Stimulated activated CD8-positive, alpha-beta memory T cell treated with anti-CD3 and anti-CD28 coated beads, Interleukin-4, amount 100 ng/mL, for 1 hour (primary cell): ENCODE measurements at regions not wholly inside any gene's neighbourhood (a gene's known extent, or its start where the extent isn't known, plus 50 kb on each side); places are given as distances from the start of the nearest gene placed in this dataset.
"Not testable (repeated sequence)": the region's sequence is repeated elsewhere in the genome, so short reads cannot be mapped to it uniquely, and the experiment has no call there.

Experiments
- DNase-seq, 2 donors: peaks; one replicate each; pipeline ENCODE4 v3.0.0-alpha.2; 2020; ENCODE audit warnings: low read depth in 2 of 2, low spot score in 1 of 2

DNA sequence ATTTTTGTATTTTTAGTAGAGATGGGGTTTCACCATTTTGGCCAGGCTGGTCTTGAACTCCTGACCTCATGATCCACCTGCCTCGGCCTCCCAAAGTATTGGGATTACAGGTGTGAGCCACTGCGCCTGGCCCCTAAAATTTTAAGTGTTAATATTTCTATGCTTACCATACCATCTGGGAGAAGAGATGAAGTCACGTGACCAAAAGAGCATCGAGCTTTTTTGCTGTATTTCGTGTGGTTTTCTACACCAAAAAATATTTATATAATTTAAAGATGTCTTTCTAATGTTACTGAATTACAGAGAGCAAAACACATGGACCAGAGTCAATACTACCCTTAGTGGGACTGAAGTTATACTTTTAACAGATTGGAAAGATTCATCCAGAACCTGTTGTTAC lies 400.9 kb downstream of the SOCS6 start:
- DNase-seq, result not testable (repeated sequence)

- DNase-seq, result no peak
Observed at GRCh38 chr18:70688286-70688685, 399.4 kb downstream of the SOCS6 start.

DNA sequence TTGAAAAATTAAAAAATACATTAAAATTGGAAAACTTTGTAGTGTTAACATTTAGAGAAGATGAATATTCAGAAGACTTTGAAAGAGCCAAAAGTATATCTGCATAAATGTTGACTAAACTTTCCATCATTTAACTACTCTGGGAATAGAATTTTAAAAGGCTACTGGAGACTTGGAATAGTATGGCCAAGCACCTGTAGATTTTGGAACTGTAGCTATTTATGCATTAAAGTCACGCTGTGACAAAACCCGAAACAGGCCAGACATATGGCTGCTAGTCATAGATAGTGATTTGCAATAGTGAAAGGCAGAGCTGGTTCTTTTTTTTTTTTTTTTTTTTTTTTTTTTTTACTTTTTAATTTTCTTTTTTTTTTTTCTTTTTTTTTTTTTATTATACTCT lies 396.0 kb downstream of the SOCS6 start:
- no peak for DNase-seq

- no peak for DNase-seq
Observed at GRCh38 chr18:70683263-70683662, 394.4 kb downstream of the SOCS6 start.

DNA sequence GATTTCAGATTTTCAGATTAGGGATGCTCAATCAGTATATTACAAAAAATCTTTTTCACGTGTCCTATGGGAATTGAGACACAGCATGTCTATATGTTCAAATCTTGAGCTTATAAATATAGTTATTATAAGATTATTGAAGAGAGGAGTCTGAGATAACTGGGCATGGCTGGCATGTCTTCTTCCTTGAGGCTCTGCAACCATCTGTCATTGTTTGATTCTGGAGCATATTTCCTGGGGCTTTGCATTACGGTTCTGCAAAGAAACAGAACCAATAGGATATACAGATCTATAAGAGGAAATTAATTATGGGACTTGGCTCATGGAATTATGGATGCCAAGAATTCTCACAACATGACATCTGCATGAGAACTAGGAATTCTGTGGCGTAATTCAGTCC lies 386.1 kb downstream of the SOCS6 start:
- DNase-seq, result no peak

DNA sequence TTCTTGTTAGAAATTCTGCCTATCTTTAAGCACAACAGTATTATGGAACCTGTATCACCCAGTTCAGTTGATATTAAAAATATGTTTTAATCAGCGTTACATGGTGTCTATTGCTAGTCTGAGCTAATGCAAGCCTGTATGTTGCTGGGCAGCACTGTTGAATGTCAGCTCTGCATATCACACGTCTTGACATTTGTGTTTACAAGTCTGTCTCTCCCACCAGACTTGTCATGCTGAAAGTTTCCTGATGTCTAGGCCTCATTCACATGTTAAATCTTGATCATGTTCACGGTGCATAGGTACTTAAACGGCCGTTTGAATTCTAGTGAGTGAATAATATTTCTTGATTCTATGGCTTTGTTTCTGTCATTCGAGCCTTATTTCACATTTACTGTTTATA lies 385.0 kb downstream of the SOCS6 start:
- DNase-seq, result no peak

- DNase-seq, result no peak
Observed at GRCh38 chr18:70672581-70672980, 383.7 kb downstream of the SOCS6 start.

DNA sequence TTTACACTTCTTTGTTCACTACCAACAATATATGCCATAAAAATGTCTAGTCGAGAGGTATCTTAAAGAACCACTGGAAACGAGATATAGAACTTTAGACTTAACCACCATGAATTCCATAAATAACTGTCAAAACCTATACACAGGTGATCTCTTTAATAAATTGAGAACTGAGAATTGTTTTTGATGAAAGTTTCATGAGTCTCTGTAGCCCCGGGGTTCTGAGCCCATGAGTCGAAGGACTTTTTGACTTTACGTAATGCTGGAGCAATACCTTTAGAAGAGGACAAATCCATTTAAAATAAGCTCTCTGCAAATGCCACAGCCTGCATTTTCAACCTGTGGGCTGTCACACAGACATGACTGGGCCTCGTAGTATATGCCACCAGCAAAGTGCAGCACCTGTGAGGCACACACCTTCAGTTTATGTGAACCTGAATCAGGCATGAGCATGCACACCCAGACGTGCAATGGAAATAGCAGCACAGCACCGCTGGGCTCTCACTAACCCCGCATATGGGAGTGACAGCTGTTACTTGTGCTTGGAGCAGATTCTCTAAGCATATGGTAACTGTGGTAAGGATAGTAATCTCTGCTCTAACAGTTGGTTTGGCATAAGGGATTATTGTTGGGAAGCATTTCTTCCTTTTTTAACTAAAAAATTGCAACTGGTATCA lies 383.2 kb downstream of the SOCS6 start:
- no peak for DNase-seq

DNA sequence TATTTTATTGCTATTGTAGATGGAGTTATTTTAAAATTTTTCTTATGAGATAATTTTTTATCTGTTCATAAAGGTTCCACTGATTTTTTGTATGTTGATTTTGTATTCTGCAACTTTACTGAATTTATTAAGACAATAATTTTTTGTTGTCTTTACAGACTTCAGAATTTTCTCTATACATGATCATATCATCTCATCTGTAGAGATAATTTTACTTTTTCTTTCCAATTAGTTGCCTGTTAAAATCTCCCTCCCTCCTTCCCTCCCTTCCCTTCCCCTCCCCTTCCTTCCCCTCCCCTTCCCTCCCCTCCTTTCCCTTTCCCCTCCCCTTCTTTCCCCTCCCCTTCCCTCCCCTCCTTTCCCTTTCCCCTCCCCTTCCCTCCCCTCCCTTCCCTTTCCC lies 378.1 kb downstream of the SOCS6 start:
- no peak for DNase-seq

- DNase-seq, result no peak
Observed at GRCh38 chr18:70663141-70663540, 374.3 kb downstream of the SOCS6 start.

GRCh38 chr18:70662588-70662987 lies 373.7 kb downstream of the SOCS6 start:
- no peak for DNase-seq

DNA sequence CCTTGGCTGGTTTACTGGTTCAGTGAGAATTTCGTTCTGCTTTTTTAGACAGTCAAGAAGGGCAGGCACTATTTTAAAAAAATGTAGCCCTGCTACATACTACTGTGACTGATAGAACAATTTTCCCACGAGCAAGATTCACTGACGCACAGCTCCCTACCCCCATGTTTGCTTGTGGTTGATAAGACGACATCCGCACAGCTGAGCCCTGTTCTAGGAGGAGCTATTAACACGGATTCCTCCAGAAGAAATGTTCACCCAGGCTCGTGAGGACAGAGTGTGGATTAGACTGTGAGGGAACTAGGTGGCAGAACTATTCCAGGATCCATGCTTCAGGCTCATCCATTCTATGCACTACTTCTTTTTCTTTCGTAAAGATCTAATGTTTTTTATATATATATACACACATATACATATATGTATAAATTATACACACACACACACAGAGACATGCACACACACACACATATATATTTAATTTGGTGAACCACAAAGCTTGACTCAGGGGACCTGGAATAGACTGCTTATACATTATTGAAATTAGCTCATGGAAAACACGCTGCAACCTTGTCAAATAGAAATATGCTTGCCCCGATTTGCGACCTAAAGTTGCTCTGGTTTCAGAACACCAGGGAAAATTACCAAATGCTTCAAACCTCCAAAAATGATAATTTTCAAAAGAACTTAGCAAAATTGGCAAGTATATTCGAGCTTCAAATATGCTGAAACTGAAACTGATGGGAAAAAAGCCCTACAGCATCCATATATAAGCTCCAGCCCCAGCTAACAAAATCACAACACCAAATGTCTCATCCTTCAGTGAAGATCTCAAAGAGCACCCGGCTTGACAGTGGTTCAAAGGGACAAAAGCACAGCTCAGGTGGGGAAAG lies 370.4 kb downstream of the SOCS6 start:
- DNase-seq, result peak in 1 of 2 donors; percentile 16

GRCh38 chr18:70653671-70654070 lies 364.8 kb downstream of the SOCS6 start:
- no peak for DNase-seq

DNA sequence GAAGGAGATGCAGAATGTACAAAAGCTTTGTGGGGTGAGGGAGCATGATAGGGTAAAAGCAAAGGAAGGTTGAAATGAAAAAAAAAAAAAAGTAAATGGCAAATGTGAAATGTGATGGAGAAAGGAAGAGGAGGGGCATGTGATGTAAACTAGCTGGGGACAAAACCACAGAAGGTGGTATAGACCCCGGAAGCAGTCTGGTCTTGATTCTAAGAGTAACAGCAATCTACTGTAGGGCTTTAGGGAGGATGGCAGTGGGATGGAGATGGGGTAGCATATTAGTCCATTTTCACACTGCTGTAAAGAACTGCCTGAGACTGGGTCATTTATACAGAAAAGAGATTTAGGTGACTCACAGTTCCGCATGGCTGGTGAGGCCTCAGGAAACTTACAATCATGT lies 362.0 kb downstream of the SOCS6 start:
- DNase-seq, result no peak

DNA sequence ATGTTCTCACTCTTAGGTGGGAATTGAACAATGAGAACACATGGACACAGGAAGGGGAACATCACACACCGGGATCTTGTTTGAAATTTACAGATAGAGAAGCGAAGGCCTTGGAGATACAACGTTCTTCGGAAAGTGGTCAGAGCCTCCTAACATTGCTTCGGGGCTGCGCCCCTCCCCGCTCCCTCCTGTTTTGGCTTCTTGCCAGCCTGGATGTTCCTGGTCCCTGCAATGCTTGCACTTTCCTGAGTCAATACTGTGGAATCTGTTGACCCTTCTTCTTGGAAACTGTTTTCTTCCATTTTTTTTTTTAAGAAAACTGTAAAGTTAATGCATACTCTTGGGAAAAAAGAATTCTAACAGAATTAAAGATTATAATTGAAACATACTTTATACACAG lies 360.8 kb downstream of the SOCS6 start:
- DNase-seq, result no peak

DNA sequence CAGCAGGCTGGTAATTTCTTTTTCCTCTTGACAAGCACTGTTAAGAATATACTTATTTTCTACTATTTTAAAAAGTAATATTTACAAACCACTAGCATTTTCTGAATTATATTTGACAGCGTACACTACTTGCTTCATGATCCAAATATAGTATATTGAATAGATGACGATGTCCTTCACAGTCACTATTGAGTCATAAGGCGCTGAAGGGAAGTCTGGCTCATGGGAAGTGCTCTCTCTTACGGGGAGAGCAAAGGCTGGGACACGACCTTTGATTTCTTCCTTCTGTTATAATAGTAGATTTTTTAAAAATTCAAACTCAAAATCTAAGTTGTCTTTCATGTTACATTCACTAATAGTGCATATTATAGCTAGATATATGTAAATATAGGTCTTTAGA lies 357.1 kb downstream of the SOCS6 start:
- no peak for DNase-seq

- DNase-seq, result no peak
Observed at GRCh38 chr18:70643812-70644211, 355.0 kb downstream of the SOCS6 start.

GRCh38 chr18:70641156-70641775 lies 352.4 kb downstream of the SOCS6 start:
- DNase-seq, result no peak

GRCh38 chr18:70640336-70640887 lies 351.6 kb downstream of the SOCS6 start:
- DNase-seq, result no peak

GRCh38 chr18:70636991-70637390 lies 348.1 kb downstream of the SOCS6 start:
- no peak for DNase-seq

DNA sequence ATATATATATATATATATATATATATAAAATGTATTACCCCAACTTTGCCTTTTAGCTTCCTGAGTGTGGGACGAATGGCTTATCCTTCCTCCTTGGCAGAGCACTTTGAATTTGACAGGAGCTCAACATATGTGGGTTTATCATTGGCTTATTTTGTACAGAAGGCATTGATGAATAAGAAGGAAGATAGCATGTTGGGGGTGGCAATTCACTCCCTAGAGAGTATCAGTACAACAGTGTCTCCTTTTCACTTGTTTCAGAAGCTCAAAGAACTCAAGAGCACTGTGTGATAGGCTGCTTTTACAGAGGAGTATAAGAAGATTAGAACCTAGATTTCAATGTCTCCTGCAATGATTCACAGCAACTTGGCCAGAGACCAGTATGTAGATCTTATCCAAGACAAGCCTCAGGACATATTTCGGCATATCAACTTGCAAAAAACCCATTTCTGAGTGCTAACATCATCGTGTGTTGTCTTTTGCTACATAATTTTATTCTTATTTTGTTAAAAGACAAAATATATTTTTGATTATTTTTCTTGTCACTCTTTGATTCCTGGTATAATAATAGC lies 345.8 kb downstream of the SOCS6 start:
- DNase-seq, result no peak
